DMS114 treated with DMSO at 0.1 percent for 48 hours (cell line): ENCODE measurements at regions not wholly inside any gene's neighbourhood (a gene's known extent, or its start where the extent isn't known, plus 50 kb on each side); places are given as distances from the start of the nearest gene placed in this dataset.
"Not testable (repeated sequence)": the region's sequence is repeated elsewhere in the genome, so short reads cannot be mapped to it uniquely, and the experiment has no call there.

Experiments
- DNase-seq: peaks from one replicate; lab custom pipeline; 2025; ENCODE audit not compliant: unreplicated experiment; lab: John Stamatoyannopoulos, UW

- no peak for DNase-seq
These were observed 1333.9 kb downstream of the AMY1C start for GRCh38 chr1:105083611-105084010.

- no peak for DNase-seq
These were observed 1337.8 kb downstream of the AMY1C start for GRCh38 chr1:105087506-105087905.

GRCh38 chr1:105088166-105088565 is 1338.5 kb downstream of the AMY1C start:
- DNase-seq, result no peak

GRCh38 chr1:105093893-105094292 is 1344.2 kb downstream of the AMY1C start:
- not testable (repeated sequence) for DNase-seq

GRCh38 chr1:105100102-105100501 is 1350.4 kb downstream of the AMY1C start:
- no peak for DNase-seq

GRCh38 chr1:105101261-105101660 is 1351.6 kb downstream of the AMY1C start:
- no peak for DNase-seq

GRCh38 chr1:105102371-105102770 is 1352.7 kb downstream of the AMY1C start:
- no peak for DNase-seq

- DNase-seq, result no peak
These were observed 1372.3 kb downstream of the AMY1C start for GRCh38 chr1:105122041-105122440.

- DNase-seq, result no peak
These were observed 1388.1 kb downstream of the AMY1C start for GRCh38 chr1:105137543-105138457.

- DNase-seq, result no peak
These were observed 1388.8 kb downstream of the AMY1C start for GRCh38 chr1:105138458-105138893.

- DNase-seq, result no peak
These were observed 1423.1 kb downstream of the AMY1C start for GRCh38 chr1:105172788-105173187.

GRCh38 chr1:105180789-105181188 is 1431.1 kb downstream of the AMY1C start:
- DNase-seq, result peak; percentile 24

- no peak for DNase-seq
These were observed 1455.2 kb downstream of the AMY1C start for GRCh38 chr1:105204836-105205371.

- no peak for DNase-seq
These were observed 1458.9 kb downstream of the AMY1C start for GRCh38 chr1:105208581-105208980.

GRCh38 chr1:105210747-105211146 is 1461.0 kb downstream of the AMY1C start:
- DNase-seq, result no peak

- DNase-seq, result no peak
These were observed 1481.7 kb downstream of the AMY1C start for GRCh38 chr1:105231378-105231777.

GRCh38 chr1:105243411-105243810 is 1493.7 kb downstream of the AMY1C start:
- no peak for DNase-seq

GRCh38 chr1:105243969-105244368 is 1494.3 kb downstream of the AMY1C start:
- no peak for DNase-seq

GRCh38 chr1:105254906-105255305 is 1505.2 kb downstream of the AMY1C start:
- no peak for DNase-seq

GRCh38 chr1:105260001-105260400 is 1510.3 kb downstream of the AMY1C start:
- DNase-seq, result no peak

- no peak for DNase-seq
These were observed 1521.3 kb downstream of the AMY1C start for GRCh38 chr1:105270966-105271365.

- DNase-seq, result not testable (repeated sequence)
These were observed 1522.7 kb downstream of the AMY1C start for GRCh38 chr1:105272376-105272775.
